ENCODE measurements at regions not wholly inside any gene's neighbourhood (a gene's known extent, or its start where the extent isn't known, plus 50 kb on each side); places are given as distances from the start of the nearest gene placed in this dataset.

DNA sequence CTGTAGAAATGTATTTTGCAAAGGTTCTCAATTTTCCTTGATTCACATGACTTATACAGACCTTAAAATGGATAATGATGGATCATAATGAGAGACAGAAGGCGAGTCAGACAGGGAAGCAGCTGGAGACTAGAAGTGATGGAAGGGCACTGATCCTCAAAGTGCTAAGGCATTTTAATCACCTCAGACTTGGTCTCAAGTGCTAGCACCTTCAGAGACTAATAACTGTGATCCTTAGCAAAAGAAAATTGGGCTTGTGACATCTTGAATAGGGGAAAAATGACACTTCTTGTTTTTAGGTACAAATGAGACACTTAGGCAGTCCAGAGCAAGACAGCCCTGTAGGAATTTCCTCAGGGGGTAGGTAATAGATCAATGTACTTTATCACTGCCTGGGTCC, 1011.7 kb downstream of the SQOR start:
- TF ChIP-seq CTCF (IDR thresholded peaks at IDR 0.05) = no peak
- TF ChIP-seq, protein P1, sequence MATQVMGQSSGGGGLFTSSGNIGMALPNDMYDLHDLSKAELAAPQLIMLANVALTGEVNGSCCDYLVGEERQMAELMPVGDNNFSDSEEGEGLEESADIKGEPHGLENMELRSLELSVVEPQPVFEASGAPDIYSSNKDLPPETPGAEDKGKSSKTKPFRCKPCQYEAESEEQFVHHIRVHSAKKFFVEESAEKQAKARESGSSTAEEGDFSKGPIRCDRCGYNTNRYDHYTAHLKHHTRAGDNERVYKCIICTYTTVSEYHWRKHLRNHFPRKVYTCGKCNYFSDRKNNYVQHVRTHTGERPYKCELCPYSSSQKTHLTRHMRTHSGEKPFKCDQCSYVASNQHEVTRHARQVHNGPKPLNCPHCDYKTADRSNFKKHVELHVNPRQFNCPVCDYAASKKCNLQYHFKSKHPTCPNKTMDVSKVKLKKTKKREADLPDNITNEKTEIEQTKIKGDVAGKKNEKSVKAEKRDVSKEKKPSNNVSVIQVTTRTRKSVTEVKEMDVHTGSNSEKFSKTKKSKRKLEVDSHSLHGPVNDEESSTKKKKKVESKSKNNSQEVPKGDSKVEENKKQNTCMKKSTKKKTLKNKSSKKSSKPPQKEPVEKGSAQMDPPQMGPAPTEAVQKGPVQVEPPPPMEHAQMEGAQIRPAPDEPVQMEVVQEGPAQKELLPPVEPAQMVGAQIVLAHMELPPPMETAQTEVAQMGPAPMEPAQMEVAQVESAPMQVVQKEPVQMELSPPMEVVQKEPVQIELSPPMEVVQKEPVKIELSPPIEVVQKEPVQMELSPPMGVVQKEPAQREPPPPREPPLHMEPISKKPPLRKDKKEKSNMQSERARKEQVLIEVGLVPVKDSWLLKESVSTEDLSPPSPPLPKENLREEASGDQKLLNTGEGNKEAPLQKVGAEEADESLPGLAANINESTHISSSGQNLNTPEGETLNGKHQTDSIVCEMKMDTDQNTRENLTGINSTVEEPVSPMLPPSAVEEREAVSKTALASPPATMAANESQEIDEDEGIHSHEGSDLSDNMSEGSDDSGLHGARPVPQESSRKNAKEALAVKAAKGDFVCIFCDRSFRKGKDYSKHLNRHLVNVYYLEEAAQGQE (IDR thresholded peaks at IDR 0.05; ENCODE audit: insufficient read depth in 1 of 2, low read depth in 2 of 2, low read length in 1 of 2) = no peak
- TF ChIP-seq POLR2AphosphoS5 (IDR thresholded peaks at IDR 0.05; ENCODE audit: low read depth, low read length) = no peak
